BJ (cell line): ENCODE measurements at regions not wholly inside any gene's neighbourhood (a gene's known extent, or its start where the extent isn't known, plus 50 kb on each side); places are given as distances from the start of the nearest gene placed in this dataset.
"Not testable (repeated sequence)": the region's sequence is repeated elsewhere in the genome, so short reads cannot be mapped to it uniquely, and the experiment has no call there.

Source experiments
- CTCF ChIA-PET: fragments of 350-600 bp; formaldehyde crosslinking; extraction: SDS; loops from one replicate; lab custom pipeline; 2021; ENCODE audit warnings: antibody characterized with exemption, inconsistent platforms; lab: Yijun Ruan, JAX
- POLR2A ChIA-PET: fragments of 300-600 bp; sonication (Branson Sonifier 250); formaldehyde crosslinking; extraction: SDS; loops from one replicate; lab custom pipeline; 2021; ENCODE audit warnings: antibody characterized with exemption; lab: Charles Lee
- DNase-seq: peaks from one replicate; pipeline ENCODE4 v3.0.0-alpha.2; 2011; ENCODE audit warnings: low read depth
- H3K27me3 ChIP-seq: 2 replicates; pipeline ENCODE4 v1.6.0; 2011; ENCODE audit warnings: low read length; ENCODE audit not compliant: control insufficient read depth, insufficient read depth
- H3K36me3 ChIP-seq: 2 replicates; pipeline ENCODE4 v1.5.1; 2011; ENCODE audit warnings: low read length; ENCODE audit not compliant: control insufficient read depth, insufficient read depth
- H3K4me3 ChIP-seq: 2 replicates; pipeline ENCODE4 v1.5.1; 2011; ENCODE audit warnings: low read depth, mild to moderate bottlenecking, control low read depth, low read length
- TF ChIP-seq, protein P1 (sequence below): IDR thresholded peaks from 2 replicates; pipeline ENCODE4 v1.5.1; 2011; ENCODE audit warnings: low read depth, mild to moderate bottlenecking, control low read depth, inconsistent platforms, low read length, moderate library complexity; ENCODE audit not compliant: insufficient read depth

DNA sequence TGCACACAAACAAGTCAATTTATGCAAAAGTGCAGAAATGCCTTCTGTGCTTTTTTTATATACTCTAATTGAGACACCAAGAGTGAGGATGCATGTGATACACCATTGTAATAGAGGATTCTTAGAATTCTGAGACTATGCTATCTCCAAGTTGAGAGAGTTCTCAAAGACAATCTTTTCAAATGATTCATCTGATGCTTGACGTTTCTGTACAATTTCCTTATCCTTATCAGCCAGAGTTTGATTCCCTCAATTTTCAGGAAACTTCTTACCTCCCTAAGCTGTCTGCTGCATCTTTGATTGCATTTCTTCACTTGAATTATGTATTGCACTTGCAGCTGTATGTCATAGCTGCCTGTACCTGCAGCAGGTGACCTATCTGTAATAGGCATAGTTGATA lies 211.3 kb upstream of the SPAG17 start:
- H3K4me3 ChIP-seq: no peak overlapping the region
- no peak for DNase-seq
- ChIA-PET CTCF (no interaction called here), POLR2A (no interaction called here)
- TF ChIP-seq, protein P1, sequence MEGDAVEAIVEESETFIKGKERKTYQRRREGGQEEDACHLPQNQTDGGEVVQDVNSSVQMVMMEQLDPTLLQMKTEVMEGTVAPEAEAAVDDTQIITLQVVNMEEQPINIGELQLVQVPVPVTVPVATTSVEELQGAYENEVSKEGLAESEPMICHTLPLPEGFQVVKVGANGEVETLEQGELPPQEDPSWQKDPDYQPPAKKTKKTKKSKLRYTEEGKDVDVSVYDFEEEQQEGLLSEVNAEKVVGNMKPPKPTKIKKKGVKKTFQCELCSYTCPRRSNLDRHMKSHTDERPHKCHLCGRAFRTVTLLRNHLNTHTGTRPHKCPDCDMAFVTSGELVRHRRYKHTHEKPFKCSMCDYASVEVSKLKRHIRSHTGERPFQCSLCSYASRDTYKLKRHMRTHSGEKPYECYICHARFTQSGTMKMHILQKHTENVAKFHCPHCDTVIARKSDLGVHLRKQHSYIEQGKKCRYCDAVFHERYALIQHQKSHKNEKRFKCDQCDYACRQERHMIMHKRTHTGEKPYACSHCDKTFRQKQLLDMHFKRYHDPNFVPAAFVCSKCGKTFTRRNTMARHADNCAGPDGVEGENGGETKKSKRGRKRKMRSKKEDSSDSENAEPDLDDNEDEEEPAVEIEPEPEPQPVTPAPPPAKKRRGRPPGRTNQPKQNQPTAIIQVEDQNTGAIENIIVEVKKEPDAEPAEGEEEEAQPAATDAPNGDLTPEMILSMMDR: no peak
- H3K27me3 ChIP-seq: no peaks in the 10 kb centered on the region
- no peaks in the 10 kb centered on the region for H3K36me3 ChIP-seq

DNA sequence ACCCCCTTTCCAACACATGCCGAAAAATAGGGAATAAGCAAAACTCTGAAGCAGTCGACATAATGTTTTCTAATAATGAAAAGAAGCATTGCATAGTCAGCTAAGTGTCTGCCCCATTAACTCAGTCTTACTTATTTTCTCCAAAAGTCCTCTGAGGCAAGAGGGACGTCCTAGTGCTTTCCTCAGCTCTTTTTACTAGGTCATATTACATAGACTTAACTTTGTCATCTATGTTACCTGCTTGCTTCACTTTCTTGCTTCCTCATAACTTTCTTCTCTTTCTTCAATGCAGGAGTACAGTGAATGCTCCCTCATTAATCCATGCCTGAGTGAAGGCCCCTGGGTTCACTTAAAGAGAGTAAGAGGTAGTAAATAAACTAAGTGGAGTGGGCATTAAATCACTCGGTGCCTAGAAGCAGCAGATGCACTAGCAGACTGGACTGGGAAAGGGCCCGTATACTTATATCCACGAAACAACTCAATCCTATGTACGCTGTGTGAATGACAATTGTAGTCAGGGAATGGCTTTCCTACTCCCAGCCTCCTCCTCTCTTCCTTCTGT lies 210.5 kb upstream of the SPAG17 start:
- Histone ChIP-seq H3K4me3 (no peak overlapping the region), H3K36me3 (no peaks in the 10 kb centered on the region), H3K27me3 (no peaks in the 10 kb centered on the region)
- POLR2A ChIA-PET: no interaction called here
- DNase-seq: no peak
- CTCF ChIA-PET: no interaction called here
- TF ChIP-seq, protein P1: no peak

DNA sequence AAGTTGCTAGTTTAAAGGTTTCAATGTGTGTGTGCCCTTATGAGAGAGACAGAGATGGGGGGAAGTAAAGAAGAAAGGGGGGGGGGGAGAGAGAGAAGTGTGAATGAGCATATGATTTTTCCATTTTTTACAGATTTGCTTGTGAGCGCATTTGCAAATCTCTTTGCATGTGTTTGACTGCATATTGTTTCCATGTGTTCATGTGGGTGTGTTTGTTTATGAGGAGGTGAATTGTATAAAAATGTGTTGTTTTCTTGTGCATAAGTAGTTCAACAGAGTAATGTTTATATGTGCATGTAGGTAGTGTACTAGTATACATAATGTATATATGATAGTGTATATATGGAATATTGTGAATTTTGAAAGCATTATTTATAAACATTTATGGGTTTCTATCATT lies 205.9 kb upstream of the SPAG17 start:
- Histone ChIP-seq H3K4me3 (no peak overlapping the region), H3K36me3 (no peaks in the 10 kb centered on the region), H3K27me3 (no peaks in the 10 kb centered on the region)
- TF ChIP-seq, protein P1: no peak
- POLR2A ChIA-PET: no interaction called here
- CTCF ChIA-PET: no interaction called here
- no peak for DNase-seq

DNA sequence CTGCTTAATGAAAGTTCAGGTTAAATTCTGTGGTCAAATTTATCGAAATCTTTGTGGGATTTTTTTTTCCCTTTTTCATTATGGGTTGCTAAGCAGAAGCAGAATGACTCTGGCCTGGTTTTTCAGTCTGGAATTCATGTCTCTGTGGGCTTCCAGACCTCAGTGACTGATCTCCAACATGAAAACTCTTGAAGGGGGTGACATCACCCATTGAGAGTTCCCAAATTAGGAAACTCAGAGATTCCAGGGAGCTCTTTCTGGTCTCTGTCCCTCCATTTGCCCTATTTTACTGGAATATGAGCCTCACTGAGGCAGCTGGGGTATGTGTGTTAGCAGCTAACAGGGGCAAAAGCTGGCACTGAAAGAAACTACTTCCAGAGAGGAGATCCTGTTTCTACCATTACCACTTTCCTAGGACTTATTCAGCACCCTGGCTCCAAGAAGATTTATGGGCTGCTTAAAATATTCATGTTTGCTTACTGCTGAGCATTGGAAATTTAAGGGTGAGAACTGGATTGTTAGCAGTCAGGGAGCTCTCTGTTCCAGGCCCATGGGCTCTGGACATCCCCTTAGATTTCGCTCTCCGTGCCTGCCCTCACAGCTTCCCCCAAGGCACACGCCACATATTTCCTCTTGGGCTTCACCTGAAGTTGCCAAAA lies 203.4 kb upstream of the SPAG17 start:
- no peaks in the 10 kb centered on the region for H3K27me3 ChIP-seq
- POLR2A ChIA-PET: no interaction called here
- DNase-seq: no peak
- TF ChIP-seq, protein P1: no peak
- CTCF ChIA-PET: interaction anchor here (1.4 kb wide), 1 partner anchor 8 kb away, joined by 4 read pairs; no protein-coding TSS in a partner anchor
- no peak overlapping the region for H3K4me3 ChIP-seq
- H3K36me3 ChIP-seq: no peaks in the 10 kb centered on the region

DNA sequence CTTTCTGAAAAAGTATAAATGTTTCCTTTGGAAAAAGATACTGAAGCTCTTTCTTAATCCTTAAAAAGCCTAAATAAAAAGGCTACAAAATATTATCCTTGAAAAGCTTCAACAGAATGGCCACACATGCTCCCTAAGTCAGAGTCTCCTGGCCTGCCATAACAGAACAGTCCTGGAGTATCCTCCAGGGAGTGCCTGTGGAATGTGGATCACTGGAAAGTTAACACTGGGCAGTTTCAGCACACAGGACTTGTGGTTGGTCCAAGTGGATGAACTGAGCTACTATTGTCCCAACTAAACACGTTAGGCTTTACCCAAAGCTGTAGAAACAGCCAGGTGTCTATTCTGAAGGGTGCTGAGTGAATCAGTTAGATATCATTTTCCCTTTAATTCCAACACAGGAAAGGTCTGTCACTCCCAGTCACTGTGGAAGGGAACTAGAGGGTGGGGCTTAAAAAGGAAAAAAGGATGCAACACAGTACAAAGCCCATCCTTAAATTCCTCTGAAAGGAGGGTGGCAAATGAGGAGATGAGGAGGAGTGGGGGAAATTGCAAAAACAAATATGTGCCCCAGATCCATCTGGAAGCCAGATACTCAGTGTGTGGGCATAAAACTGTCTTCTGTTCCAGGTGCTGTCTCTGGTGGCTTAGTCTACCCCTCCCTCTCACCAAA lies 196.3 kb upstream of the SPAG17 start:
- POLR2A ChIA-PET: no interaction called here
- CTCF ChIA-PET: no interaction called here
- DNase-seq: no peak
- Histone ChIP-seq H3K27me3 (no peaks in the 10 kb centered on the region), H3K36me3 (no peaks in the 10 kb centered on the region), H3K4me3 (no peak overlapping the region)
- TF ChIP-seq, protein P1: no peak

DNA sequence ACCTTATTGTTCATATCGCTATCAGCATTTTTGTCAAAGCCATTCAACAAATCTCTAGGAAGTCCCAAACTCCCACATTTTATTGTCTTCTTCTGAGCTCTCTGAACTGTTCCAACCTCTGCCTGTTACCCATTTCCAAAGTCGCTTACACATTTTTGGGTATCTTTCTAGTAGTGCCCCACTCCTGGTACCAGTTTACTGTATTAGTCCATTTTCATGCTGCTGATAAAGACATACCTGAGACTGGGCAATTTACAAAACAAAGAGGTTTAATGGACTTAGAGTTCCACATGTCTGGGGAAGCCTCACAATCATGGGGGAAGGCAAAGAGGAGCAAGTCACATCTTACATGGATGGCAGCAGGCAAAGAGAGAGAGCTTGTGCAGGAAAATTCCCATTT lies 192.2 kb upstream of the SPAG17 start:
- H3K27me3 ChIP-seq, DNase-seq, H3K4me3 ChIP-seq, H3K36me3 ChIP-seq, POLR2A ChIA-PET, CTCF ChIA-PET: not testable (repeated sequence)
